GM12878 (cell line): ENCODE measurements at regions not wholly inside any gene's neighbourhood (a gene's known extent, or its start where the extent isn't known, plus 50 kb on each side); places are given as distances from the start of the nearest gene placed in this dataset.
A peak's percentile ranks its signal among the peaks of the same experiment; 100 is the strongest.
"Not testable (repeated sequence)": the region's sequence is repeated elsewhere in the genome, so short reads cannot be mapped to it uniquely, and the experiment has no call there.

Experiments
- ATAC-seq: fragments of 200-7000 bp; cut with Tn5 transposase; 3 replicates; pipeline ENCODE4 v1.9.1; 2020; ENCODE audit warnings: mild to moderate bottlenecking, moderate library complexity
- BruUV-seq: library from RNA; stranded (reverse); fragments of 400-500 nt; replicated peaks from 2 replicates; lab custom pipeline; 2021; lab: Mats Ljungman, UMichigan
- CTCF ChIA-PET: fragments of 300-600 bp; sonication (Branson Sonifier 250); formaldehyde crosslinking; extraction: SDS; loops from one replicate; lab custom pipeline; 2021; ENCODE audit warnings: inconsistent platforms; lab: Yijun Ruan, JAX
- POLR2A ChIA-PET: fragments of 350-600 bp; formaldehyde crosslinking; extraction: SDS; loops from one replicate; lab custom pipeline; 2021; ENCODE audit warnings: inconsistent platforms; lab: Charles Lee
- RAD21 ChIA-PET: fragments of 300-600 bp; sonication (Branson Sonifier 250); formaldehyde crosslinking; loops from one replicate; lab custom pipeline; 2023; ENCODE audit warnings: antibody characterized with exemption; ENCODE audit not compliant: unreplicated experiment; lab: Charles Lee
- SMC1A ChIA-PET: fragments of 300-600 bp; sonication (Branson Sonifier 250); formaldehyde crosslinking; loops from one replicate; lab custom pipeline; 2023; ENCODE audit not compliant: unreplicated experiment, uncharacterized antibody; lab: Charles Lee
- DNase-seq: peaks from one replicate; pipeline ENCODE4 v3.0.0-alpha.2; 2011; ENCODE audit warnings: low read depth, low spot score
- FAIRE-seq: peaks from 3 replicates; lab custom pipeline; 2011; peaks lifted over from hg19 to GRCh38; lab: Jason Lieb, UNC
- H2AFZ ChIP-seq: 2 replicates; pipeline ENCODE4 v1.6.0; 2011; ENCODE audit warnings: low read depth, low read length, control low read depth; ENCODE audit not compliant: control insufficient read depth
- H3K27ac ChIP-seq: 2 replicates; pipeline ENCODE4 v1.5.1; 2011; ENCODE audit warnings: control low read depth; ENCODE audit not compliant: control insufficient read depth, insufficient read depth
- H3K27me3 ChIP-seq, 2 experiments: replicated peaks in 1 of 2; 2 replicates each; pipeline versions ENCODE4 v1.6.0 to v1.6.1; 2011; ENCODE audit warnings: low read length in 1 of 2; ENCODE audit not compliant: control insufficient read depth in 2 of 2, insufficient read depth in 2 of 2
- H3K36me3 ChIP-seq, 2 experiments: 2 replicates each; pipeline ENCODE4 v1.5.1; 2011; ENCODE audit warnings: low read length in 1 of 2; ENCODE audit not compliant: control insufficient read depth in 2 of 2, insufficient read depth in 2 of 2
- H3K4me1 ChIP-seq: 2 replicates; pipeline ENCODE4 v1.6.1; 2011; ENCODE audit warnings: mild to moderate bottlenecking, low read length, moderate library complexity, mixed read lengths; ENCODE audit not compliant: control insufficient read depth, insufficient read depth
- H3K4me2 ChIP-seq: 2 replicates; pipeline ENCODE4 v1.6.0; 2011; ENCODE audit warnings: control low read depth; ENCODE audit not compliant: control insufficient read depth, insufficient read depth
- H3K4me3 ChIP-seq: fragments of 200-600 bp; sonication (generic); 2 replicates; pipeline ENCODE4 v1.5.1; 2016
- H3K79me2 ChIP-seq: 2 replicates; pipeline ENCODE4 v1.6.0; 2011; ENCODE audit warnings: low read length; ENCODE audit not compliant: control insufficient read depth, insufficient read depth
- H3K9ac ChIP-seq: 2 replicates; pipeline ENCODE4 v1.8.0; 2011; ENCODE audit warnings: low read length, control low read depth, mixed read lengths; ENCODE audit not compliant: control insufficient read depth, insufficient read depth
- H3K9me3 ChIP-seq: replicated peaks from 3 replicates; pipeline ENCODE4 v1.5.1; 2011; ENCODE audit warnings: mild to moderate bottlenecking, low read length; ENCODE audit not compliant: control insufficient read depth, insufficient read depth
- H4K20me1 ChIP-seq: 2 replicates; pipeline ENCODE4 v1.6.0; 2011; ENCODE audit not compliant: control insufficient read depth, insufficient read depth
- IKZF1 ChIP-seq: fragments of 450-650 bp; conservative IDR thresholded peaks from 2 replicates; pipeline ENCODE4 v1.6.1; 2017; ENCODE audit warnings: antibody characterized with exemption, mild to moderate bottlenecking
- IKZF2 ChIP-seq, 2 experiments: fragments of 450-650 bp; IDR thresholded peaks; 2 replicates each; pipeline ENCODE4 v1.6.1; 2017; ENCODE audit warnings: mild to moderate bottlenecking in 2 of 2, moderate library complexity in 2 of 2
- MEF2B ChIP-seq: fragments of 450-650 bp; IDR thresholded peaks from 2 replicates; pipeline ENCODE4 v1.6.1; 2018; ENCODE audit warnings: mild to moderate bottlenecking, moderate library complexity; ENCODE audit not compliant: partially characterized antibody, poor library complexity, severe bottlenecking
- ZNF687 ChIP-seq: fragments of 450-650 bp; IDR thresholded peaks from 2 replicates; pipeline ENCODE4 v1.6.1; 2017; ENCODE audit warnings: mild to moderate bottlenecking, moderate library complexity
- WGBS: methylation state at CpG from one replicate; pipeline ENCODE4 v1.1.6; 2016; ENCODE audit warnings: low lambda C conversion rate; ENCODE audit not compliant: insufficient replicate concordance, insufficient coverage; ENCODE audit errors: missing lambda C conversion rate; 5-methylcytosine and 5-hydroxymethylcytosine counted together
- in situ Hi-C: fragments of 300-500 bp; cut with MboI; formaldehyde crosslinking; loops from 9 replicates; pipeline ENCODE4 v1.14.3; 2018; ENCODE audit warnings: mixed read lengths
- intact Hi-C: fragments of 100-400 bp; cut with micrococcal nuclease; formaldehyde crosslinking; loops from one replicate; pipeline ENCODE4 v1.14.2; 2022; ENCODE audit not compliant: unreplicated experiment
- TF ChIP-seq, protein P1 (sequence below): fragments of 450-650 bp; IDR thresholded peaks from 2 replicates; pipeline ENCODE4 v1.6.1; 2017; ENCODE audit warnings: mild to moderate bottlenecking, moderate library complexity

- 97% methylated on average over 2 of the region's 2 CpGs for WGBS
- peaks cover 31% of the 10 kb centered on the region for H3K4me1 ChIP-seq
- ChIA-PET RAD21 (interaction anchor here (1.4 to 4.1 kb wide), 6 partner anchors 11 to 58 kb away, joined by 3 to 30 read pairs (median 18); no protein-coding TSS in a partner anchor), CTCF (interaction anchor here (1.4 to 2.6 kb wide), 5 partner anchors 11 to 54 kb away, joined by 3 to 9 read pairs (median 5); no protein-coding TSS in a partner anchor), POLR2A (interaction anchor here (0.9 to 4.1 kb wide), 6 partner anchors 11 to 988 kb away, joined by 3 to 27 read pairs (median 4); no protein-coding TSS in a partner anchor), SMC1A (interaction anchor here (0.9 to 14.8 kb wide), 9 partner anchors 12 to 213 kb away, joined by 3 to 145 read pairs (median 5); no protein-coding TSS in a partner anchor)
- H4K20me1 ChIP-seq, FAIRE-seq, in situ Hi-C loops, H3K9ac ChIP-seq, H2AFZ ChIP-seq, H3K79me2 ChIP-seq, intact Hi-C loops, H3K4me2 ChIP-seq, H3K27me3 ChIP-seq, DNase-seq, H3K4me3 ChIP-seq, ATAC-seq, H3K36me3 ChIP-seq, H3K9me3 ChIP-seq, BruUV-seq, H3K27ac ChIP-seq: not testable (repeated sequence)
- TF ChIP-seq MEF2B (peak; percentile 37), IKZF2 (IDR thresholded peaks at IDR 0.05) (0 out of 4 replicates have a peak, but pooled peaks of 1 of the 2 experiments have one; percentile 17), ZNF687 (0 out of 2 replicates have a peak, but pooled peaks have one; percentile 36), IKZF1 (peak; percentile 34; the same call in 1 of the 2 replicates)
- TF ChIP-seq, protein P1, sequence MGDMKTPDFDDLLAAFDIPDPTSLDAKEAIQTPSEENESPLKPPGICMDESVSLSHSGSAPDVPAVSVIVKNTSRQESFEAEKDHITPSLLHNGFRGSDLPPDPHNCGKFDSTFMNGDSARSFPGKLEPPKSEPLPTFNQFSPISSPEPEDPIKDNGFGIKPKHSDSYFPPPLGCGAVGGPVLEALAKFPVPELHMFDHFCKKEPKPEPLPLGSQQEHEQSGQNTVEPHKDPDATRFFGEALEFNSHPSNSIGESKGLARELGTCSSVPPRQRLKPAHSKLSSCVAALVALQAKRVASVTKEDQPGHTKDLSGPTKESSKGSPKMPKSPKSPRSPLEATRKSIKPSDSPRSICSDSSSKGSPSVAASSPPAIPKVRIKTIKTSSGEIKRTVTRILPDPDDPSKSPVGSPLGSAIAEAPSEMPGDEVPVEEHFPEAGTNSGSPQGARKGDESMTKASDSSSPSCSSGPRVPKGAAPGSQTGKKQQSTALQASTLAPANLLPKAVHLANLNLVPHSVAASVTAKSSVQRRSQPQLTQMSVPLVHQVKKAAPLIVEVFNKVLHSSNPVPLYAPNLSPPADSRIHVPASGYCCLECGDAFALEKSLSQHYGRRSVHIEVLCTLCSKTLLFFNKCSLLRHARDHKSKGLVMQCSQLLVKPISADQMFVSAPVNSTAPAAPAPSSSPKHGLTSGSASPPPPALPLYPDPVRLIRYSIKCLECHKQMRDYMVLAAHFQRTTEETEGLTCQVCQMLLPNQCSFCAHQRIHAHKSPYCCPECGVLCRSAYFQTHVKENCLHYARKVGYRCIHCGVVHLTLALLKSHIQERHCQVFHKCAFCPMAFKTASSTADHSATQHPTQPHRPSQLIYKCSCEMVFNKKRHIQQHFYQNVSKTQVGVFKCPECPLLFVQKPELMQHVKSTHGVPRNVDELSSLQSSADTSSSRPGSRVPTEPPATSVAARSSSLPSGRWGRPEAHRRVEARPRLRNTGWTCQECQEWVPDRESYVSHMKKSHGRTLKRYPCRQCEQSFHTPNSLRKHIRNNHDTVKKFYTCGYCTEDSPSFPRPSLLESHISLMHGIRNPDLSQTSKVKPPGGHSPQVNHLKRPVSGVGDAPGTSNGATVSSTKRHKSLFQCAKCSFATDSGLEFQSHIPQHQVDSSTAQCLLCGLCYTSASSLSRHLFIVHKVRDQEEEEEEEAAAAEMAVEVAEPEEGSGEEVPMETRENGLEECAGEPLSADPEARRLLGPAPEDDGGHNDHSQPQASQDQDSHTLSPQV = 0 out of 2 replicates have a peak, but pooled peaks have one; percentile 2
Measured at GRCh38 chr4:53699310-53699709, 108.0 kb upstream of the LNX1 start.
